ENCODE measurements at regions not wholly inside any gene's neighbourhood (a gene's known extent, or its start where the extent isn't known, plus 50 kb on each side); places are given as distances from the start of the nearest gene placed in this dataset.
"Not testable (repeated sequence)": the region's sequence is repeated elsewhere in the genome, so short reads cannot be mapped to it uniquely, and the experiment has no call there.

DNA sequence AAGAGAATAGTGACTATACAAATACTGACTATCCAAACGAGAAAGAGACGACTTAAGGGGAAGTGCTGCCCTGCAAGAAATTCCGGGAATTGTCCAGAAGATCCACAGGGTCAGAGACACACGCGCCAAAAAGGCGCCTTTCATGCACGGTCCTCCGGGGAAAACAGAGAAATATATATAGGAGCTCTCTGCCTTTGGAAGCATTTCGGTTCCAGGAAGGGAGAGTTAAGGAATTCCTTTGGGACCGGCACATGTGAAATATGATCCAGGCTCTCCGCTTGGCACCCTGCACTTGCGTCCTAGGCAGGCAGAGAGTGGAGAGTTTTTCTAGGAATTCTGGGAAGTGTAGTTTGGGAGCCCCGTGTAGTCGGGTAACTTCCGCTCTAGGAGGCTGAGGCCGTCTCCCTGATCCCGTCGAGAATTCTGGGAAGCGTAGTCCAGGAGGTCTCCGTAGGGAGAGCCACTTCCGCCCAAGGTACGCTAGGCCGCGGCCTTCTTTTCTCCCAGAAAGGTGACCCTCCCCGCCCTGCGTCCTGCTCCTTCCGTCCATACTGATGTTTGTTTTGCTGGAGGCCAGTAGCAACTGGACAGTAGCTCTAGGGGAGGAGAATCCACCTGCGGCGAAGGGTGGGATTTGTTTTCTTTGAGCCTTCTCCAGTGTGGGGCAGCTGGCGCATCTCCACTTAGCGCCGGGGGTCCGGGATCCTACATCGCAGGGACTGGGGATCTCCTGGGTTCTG lies 69.4 kb upstream of the GPR39 start:
- not testable (repeated sequence) for H3K4me3 Mint-ChIP-seq, H3K4me1 Mint-ChIP-seq, H3K27ac Mint-ChIP-seq, H3K9me3 Mint-ChIP-seq, H3K36me3 Mint-ChIP-seq, ATAC-seq
- H3K27me3 Mint-ChIP-seq = peaks cover 21% of the 10 kb centered on the region

DNA sequence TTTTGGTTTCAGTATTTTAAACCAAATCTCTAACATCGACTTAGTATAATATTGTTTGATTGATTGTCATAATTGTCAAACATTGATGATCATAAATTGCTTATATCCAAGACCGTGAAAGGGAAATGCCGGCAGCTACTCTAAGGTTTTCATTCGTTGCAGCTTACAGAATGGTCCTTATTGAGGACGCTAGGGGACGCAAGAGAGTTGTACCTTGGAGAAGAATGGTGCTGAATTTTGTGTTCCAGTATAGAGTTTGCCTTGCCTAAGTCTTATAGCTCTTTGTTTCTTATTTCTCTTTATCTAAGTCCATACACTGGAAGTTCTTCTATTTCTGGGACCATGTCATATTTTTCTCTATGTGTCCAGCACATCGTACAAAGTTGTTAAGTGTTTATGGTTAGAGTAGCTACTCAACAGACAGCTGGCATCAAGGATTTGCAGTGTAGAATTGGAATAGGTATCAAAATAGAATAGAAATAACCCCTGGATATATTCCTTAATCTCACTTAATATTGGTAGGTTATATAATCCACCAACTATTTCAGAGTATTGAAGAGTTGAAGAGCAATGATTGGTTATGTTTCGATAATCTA lies 67.4 kb upstream of the GPR39 start:
- H3K36me3 Mint-ChIP-seq, H3K27ac Mint-ChIP-seq, H3K9me3 Mint-ChIP-seq, H3K4me1 Mint-ChIP-seq, ATAC-seq, H3K4me3 Mint-ChIP-seq: not testable (repeated sequence)
- H3K27me3 Mint-ChIP-seq = peaks cover 22% of the 10 kb centered on the region

DNA sequence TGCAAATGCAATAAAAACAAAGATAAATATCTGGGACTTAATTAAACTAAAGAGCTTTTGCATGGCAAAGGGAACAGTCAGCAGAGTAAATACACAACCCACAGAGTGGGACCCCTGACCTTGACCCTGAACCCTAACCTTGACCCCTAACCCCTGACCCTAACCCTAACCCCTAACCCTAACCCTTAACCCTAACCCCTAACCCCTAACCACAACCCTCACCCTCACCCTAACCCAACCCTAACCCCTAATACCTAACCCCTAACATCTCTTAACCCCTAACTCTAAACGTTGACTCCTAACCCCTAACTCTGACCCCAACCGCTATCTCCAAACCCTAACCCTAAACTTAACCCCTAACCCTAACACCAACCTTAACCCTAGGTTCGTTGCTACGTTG lies 64.9 kb upstream of the GPR39 start:
- not testable (repeated sequence) for H3K9me3 Mint-ChIP-seq, H3K4me1 Mint-ChIP-seq

DNA sequence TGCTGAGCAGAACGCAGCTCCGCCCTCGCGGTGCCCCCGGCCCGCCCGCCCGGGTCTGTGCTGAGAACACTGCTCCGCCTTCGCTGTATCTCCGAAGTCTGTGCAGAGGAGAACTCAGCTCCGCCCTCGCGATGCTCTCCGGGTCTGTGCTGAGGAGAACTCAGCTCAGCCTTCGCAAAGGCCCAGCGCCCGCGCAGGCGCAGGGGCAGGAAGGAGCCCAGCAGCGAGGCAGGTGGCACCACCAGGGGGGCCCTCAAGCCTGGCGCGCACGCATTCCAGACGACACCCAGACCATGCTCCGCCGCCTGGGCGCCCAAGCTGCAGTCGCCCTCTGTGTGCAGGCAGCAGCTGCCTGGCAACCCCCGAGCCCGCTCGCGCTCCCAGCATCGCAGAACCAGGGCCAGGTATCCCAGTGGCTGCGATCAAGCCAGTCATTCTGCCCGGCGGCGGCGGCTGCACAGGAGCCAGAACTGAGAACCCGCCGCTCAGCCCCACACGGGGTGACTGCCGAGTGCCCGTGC lies 64.1 kb upstream of the GPR39 start:
- peak; percentile 39 for ATAC-seq
- not testable (repeated sequence) for H3K27ac Mint-ChIP-seq, H3K36me3 Mint-ChIP-seq, H3K9me3 Mint-ChIP-seq, H3K4me1 Mint-ChIP-seq, H3K4me3 Mint-ChIP-seq
- H3K27me3 Mint-ChIP-seq = peaks cover 22% of the 10 kb centered on the region

More for the DNA sequence above, 64.9 kb upstream of the GPR39 start:
- H3K27me3 Mint-ChIP-seq = peaks cover 22% of the 10 kb centered on the region
- not testable (repeated sequence) for H3K36me3 Mint-ChIP-seq, H3K27ac Mint-ChIP-seq, H3K4me3 Mint-ChIP-seq, ATAC-seq

DNA sequence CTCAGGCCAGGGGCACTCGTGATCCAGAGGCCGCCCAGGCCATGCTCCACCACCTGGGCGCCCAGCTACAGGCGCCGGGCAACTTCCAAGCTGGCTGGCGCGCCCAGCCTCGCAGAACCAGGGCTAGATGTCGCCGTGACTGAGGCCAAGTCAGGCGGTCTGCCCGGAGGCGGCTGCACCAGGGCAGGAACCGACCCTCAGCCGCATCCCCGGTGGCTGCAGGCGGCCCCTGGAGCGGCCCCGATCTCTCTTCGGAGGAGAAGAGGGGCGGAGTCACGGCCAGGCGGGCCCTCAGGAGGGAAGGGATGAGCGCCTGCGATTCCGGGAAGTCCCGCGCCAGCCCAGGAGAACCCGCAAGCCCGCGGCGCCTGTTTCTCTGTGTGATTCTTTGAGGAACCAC lies 63.2 kb upstream of the GPR39 start:
- H3K27me3 Mint-ChIP-seq = peaks cover 22% of the 10 kb centered on the region
- not testable (repeated sequence) for H3K27ac Mint-ChIP-seq, H3K9me3 Mint-ChIP-seq, ATAC-seq, H3K36me3 Mint-ChIP-seq, H3K4me3 Mint-ChIP-seq, H3K4me1 Mint-ChIP-seq

DNA sequence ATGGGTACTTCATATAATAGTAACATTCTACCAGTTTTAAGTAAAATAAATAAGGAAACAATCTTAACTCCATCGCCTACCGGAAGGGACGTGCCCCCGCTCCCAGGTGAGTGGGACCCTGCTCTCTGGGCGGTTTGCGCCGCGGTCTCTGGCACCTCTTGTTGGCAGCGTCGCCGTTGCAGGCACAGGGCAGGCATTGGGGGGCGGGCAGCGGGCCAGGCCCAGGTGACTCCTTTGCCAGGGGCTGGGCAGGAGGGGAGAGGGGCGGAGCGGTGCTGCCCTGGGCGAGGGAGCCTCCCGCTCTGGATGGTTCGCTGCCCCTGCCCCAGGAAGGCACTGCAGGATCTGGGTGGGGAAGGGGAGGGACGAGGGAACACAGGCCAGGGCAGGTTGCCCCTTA lies 55.6 kb upstream of the GPR39 start:
- H3K27me3 Mint-ChIP-seq, ATAC-seq, H3K9me3 Mint-ChIP-seq, H3K36me3 Mint-ChIP-seq, H3K27ac Mint-ChIP-seq, H3K4me1 Mint-ChIP-seq, H3K4me3 Mint-ChIP-seq: not testable (repeated sequence)

DNA sequence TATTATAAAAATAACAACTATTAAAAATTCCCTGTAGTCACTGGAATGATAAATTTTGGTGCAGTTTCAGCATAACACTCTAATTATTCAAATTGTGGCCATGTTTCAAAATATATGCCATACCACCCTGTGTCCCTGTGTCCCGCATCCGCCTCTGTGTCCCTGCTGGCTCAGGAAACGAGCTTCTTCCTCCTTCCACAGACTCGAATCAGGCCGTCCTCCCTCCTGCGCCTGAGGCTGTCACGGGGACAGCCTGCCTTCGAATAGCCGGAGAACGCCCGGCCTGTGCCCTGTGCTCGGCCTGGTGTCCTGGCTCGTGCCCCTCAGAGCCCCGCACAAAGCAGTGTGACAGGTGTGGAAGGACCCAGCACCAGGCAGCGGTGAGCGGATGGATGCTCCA lies 55.1 kb upstream of the GPR39 start:
- not testable (repeated sequence) for H3K27ac Mint-ChIP-seq, H3K27me3 Mint-ChIP-seq, H3K36me3 Mint-ChIP-seq, H3K9me3 Mint-ChIP-seq, H3K4me1 Mint-ChIP-seq, H3K4me3 Mint-ChIP-seq, ATAC-seq

DNA sequence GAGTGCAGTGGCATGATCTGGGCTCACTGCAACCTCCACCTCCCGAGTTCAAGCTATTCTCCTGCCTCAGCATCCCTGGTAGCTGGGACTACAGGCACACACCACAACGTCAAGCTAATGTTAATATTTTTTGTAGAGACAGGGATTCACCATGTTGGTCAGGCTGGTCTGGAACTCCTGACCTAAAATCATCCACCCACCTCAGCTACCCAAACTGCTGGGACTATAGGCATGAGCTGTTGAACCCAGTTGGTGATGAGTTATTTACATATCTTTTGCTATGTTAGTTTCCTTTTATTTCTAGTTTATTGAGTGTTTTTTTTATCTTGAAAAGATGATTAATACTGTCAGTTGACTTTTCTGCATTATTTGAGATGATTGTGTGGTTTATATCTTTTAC lies 53.3 kb upstream of the GPR39 start:
- not testable (repeated sequence) for H3K36me3 Mint-ChIP-seq, H3K4me3 Mint-ChIP-seq, H3K27me3 Mint-ChIP-seq, H3K9me3 Mint-ChIP-seq, H3K4me1 Mint-ChIP-seq, H3K27ac Mint-ChIP-seq, ATAC-seq

DNA sequence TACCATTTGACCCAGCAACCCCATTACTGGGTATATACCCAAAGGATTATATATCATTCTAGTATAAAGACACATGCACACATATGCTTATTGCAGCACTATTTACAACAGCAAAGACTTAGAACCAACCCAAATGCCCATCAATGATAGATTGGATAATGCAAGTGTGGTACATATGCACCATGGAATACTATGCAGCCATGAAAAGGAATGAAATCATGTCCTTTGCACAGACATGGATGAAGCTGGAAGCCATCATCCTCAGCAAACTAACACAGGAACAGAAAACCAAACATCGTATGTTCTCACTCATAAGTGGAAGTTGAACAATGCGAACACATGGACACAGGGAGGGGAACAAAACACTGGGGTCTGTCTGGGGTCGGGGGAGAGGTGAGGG lies 50.6 kb upstream of the GPR39 start:
- H3K27ac Mint-ChIP-seq, H3K4me1 Mint-ChIP-seq, H3K36me3 Mint-ChIP-seq, H3K4me3 Mint-ChIP-seq, H3K27me3 Mint-ChIP-seq, ATAC-seq, H3K9me3 Mint-ChIP-seq: not testable (repeated sequence)

DNA sequence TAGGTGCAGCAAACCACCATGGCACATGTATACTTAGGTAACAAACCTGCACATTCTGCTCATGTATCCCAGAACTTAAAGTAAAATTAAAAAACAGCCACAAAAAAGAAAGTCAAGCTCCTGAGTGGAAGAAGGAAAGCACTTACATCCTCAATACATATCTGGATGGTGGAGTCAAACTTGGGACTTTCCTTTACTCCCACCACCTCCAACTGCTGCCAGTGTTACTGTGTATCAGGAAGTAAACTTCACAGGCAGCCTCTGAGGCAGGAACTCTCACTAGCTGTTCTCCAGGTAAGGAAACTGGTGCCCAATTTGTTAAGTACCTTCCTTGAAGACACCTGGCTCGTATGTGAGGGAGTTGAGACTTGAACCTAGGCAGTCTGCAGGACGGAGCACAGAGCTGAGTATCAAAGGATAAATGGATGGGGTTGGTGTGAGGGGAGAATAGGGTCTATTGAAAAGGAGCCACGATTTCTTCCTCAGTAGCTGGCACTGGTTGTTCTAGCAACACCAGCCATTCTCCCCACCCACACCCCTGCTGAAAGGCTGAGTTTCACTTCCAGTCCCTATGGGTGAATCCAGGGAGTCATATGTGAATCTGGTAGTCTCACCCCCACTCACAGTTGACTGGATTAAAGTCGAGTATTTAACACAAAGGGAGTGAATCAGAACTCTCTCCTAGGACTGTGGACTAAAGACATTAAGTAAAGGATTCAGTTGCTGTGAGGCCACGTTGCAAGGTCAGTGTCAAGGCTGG lies 50.0 kb upstream of the GPR39 start:
- ATAC-seq = no peak
- H3K4me3 Mint-ChIP-seq = no peak overlapping the region
- H3K4me1 Mint-ChIP-seq = no peaks in the 10 kb centered on the region
- H3K27ac Mint-ChIP-seq = no peak overlapping the region
- peaks cover 8% of the 10 kb centered on the region for H3K9me3 Mint-ChIP-seq
- no peaks in the 10 kb centered on the region for H3K36me3 Mint-ChIP-seq
- no peaks in the 10 kb centered on the region for H3K27me3 Mint-ChIP-seq
